ENCODE measurements at regions not wholly inside any gene's neighbourhood (a gene's known extent, or its start where the extent isn't known, plus 50 kb on each side); places are given as distances from the start of the nearest gene placed in this dataset.

DNA sequence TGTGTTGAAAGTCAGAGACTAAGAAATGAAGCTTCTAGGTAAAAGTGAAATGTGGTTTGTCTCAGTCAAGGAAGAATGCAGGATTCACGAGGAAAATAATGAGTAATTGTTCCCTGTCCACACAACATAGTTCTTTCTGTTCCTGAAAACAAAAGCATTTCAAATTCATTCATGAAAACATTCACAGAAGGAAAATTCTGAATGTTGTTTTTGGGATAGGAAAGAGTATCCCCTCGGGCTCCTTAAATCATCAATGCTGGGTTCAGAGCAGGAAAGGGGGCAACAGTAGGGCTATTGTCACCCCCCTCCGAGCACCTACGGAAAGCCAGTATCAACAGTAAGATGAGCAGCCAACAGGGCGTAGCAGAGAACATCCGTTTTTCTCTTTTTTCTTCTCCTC lies 769.9 kb upstream of the ADAMTS16 start:
- DNase-seq (ENCODE audit: low read depth, low spot score) = no peak
- H3K9me3 Mint-ChIP-seq = no peaks in the 10 kb centered on the region
- H3K27me3 Mint-ChIP-seq (ENCODE audit: low read depth) = peaks cover 15% of the 10 kb centered on the region
- peaks cover 24% of the 10 kb centered on the region for H3K4me1 Mint-ChIP-seq
- H3K4me3 Mint-ChIP-seq = no peak overlapping the region
- H3K36me3 Mint-ChIP-seq (ENCODE audit: low read depth) = no peaks in the 10 kb centered on the region
- TF ChIP-seq, protein P1, sequence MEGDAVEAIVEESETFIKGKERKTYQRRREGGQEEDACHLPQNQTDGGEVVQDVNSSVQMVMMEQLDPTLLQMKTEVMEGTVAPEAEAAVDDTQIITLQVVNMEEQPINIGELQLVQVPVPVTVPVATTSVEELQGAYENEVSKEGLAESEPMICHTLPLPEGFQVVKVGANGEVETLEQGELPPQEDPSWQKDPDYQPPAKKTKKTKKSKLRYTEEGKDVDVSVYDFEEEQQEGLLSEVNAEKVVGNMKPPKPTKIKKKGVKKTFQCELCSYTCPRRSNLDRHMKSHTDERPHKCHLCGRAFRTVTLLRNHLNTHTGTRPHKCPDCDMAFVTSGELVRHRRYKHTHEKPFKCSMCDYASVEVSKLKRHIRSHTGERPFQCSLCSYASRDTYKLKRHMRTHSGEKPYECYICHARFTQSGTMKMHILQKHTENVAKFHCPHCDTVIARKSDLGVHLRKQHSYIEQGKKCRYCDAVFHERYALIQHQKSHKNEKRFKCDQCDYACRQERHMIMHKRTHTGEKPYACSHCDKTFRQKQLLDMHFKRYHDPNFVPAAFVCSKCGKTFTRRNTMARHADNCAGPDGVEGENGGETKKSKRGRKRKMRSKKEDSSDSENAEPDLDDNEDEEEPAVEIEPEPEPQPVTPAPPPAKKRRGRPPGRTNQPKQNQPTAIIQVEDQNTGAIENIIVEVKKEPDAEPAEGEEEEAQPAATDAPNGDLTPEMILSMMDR (conservative IDR thresholded peaks at IDR 0.05) = no peak
- no peak overlapping the region for H3K27ac Mint-ChIP-seq (ENCODE audit: unreplicated experiment)

DNA sequence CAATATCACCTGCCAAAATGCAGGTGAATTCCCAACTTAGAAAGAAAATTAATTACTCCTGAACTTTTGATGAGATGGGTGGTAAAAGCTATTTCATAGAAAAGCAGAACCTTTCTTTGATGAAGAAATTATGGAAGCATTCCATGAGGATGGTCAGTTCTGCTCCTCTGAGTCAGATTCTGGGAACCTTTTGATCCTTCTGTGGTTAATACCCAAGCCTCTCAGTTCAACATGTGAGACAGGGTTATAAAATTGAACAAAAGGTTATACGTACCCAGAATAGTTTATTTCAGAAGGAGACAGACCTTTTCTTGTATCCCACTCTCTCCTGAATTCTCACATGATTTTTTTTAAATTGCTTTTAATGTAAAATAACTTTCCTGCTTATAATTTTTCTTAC lies 767.6 kb upstream of the ADAMTS16 start:
- TF ChIP-seq, protein P1 (conservative IDR thresholded peaks at IDR 0.05) = no peak
- H3K27ac Mint-ChIP-seq (ENCODE audit: unreplicated experiment) = no peak overlapping the region
- DNase-seq (ENCODE audit: low read depth, low spot score) = no peak
- peaks cover 29% of the 10 kb centered on the region for H3K4me1 Mint-ChIP-seq
- H3K4me3 Mint-ChIP-seq = no peak overlapping the region
- H3K36me3 Mint-ChIP-seq (ENCODE audit: low read depth) = no peaks in the 10 kb centered on the region
- no peaks in the 10 kb centered on the region for H3K9me3 Mint-ChIP-seq
- peaks cover 10% of the 10 kb centered on the region for H3K27me3 Mint-ChIP-seq (ENCODE audit: low read depth)

DNA sequence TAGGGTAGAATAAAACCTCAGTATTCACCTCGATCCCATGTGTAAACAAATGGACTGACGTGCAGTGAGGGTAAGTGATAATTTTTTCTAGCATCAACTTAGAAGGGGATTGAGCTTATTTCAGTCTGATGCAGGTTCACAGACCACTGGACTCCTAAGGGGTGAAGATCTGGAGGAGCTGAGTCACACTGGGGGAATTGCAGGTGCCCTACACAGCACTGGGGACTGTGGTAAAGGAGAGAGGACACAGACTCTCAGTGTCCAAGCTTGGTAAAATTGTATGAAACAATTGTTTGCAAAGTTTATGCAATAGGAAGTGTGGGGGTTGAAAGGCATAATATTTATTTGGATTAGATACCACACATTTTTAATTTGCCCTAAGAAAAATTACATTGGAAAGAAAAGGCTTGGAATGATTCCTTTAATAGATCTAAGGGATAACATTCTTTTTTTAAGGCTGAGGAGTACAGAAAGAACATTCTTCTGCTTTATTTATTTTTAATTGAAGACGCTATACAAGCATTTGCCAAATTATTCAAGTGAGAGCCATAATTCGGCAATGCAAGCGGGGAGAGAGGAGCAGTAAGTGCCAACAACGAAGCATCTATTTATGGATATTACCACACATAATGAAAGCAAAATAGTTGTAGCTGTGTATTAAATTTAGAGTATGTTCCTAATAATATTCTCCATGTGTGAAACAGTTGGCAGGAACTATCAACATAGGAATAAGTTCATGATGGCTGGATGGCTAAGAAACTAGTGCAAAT lies 766.9 kb upstream of the ADAMTS16 start:
- no peak for DNase-seq (ENCODE audit: low read depth, low spot score)
- Mint-ChIP-seq H3K4me1 (peaks cover 29% of the 10 kb centered on the region), H3K4me3 (no peak overlapping the region), H3K27me3 (ENCODE audit: low read depth) (peaks cover 9% of the 10 kb centered on the region), H3K36me3 (ENCODE audit: low read depth) (no peaks in the 10 kb centered on the region), H3K9me3 (no peaks in the 10 kb centered on the region), H3K27ac (ENCODE audit: unreplicated experiment) (no peak overlapping the region)
- TF ChIP-seq, protein P1 (conservative IDR thresholded peaks at IDR 0.05) = no peak

DNA sequence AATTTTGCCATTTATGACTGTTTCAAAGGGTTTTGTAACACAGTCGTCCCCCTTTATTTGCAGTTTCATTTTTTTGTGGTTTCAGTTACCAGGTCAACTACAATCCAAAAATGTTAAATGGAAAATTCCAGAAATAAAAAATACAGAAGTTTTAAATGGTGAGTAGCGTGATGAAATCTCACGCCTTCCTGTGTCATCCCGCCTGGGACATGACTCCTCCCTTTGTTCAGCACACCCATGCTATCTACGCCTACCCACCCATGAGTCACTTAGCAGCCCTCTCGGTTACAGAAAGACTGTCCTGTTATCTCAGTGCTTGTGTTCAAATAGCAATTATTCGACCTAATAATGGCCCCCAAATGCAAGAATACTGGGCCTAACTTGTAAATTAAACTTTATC lies 765.3 kb upstream of the ADAMTS16 start:
- DNase-seq (ENCODE audit: low read depth, low spot score) = no peak
- Mint-ChIP-seq H3K27me3 (ENCODE audit: low read depth) (peaks cover 3% of the 10 kb centered on the region), H3K9me3 (no peaks in the 10 kb centered on the region), H3K4me3 (no peak overlapping the region), H3K27ac (ENCODE audit: unreplicated experiment) (no peak overlapping the region), H3K4me1 (peaks cover 27% of the 10 kb centered on the region), H3K36me3 (ENCODE audit: low read depth) (no peaks in the 10 kb centered on the region)
- TF ChIP-seq, protein P1 (conservative IDR thresholded peaks at IDR 0.05) = no peak

DNA sequence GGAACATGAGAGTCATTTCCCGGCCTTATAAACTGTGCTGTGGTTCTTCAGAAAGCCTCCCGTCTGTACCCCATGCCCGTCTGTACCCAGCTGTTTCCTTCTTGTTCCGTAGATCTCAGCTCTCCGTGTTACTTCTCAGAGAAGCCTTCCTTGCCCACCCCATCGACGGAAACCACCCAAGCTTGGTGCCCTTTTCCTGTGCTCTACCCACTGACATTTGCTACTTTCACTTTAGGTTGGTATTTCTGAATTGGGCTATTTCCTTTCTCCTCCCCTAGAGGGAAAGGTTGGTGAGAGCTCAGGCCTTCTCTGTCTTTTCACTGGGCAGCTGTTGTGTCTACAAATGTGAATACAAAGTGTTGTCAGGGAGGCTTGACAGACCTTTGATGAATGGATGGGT lies 764.5 kb upstream of the ADAMTS16 start:
- H3K27me3 Mint-ChIP-seq (ENCODE audit: low read depth) = peaks cover 3% of the 10 kb centered on the region
- DNase-seq (ENCODE audit: low read depth, low spot score) = no peak
- H3K4me3 Mint-ChIP-seq = no peak overlapping the region
- peaks cover 19% of the 10 kb centered on the region for H3K4me1 Mint-ChIP-seq
- no peaks in the 10 kb centered on the region for H3K9me3 Mint-ChIP-seq
- no peak overlapping the region for H3K27ac Mint-ChIP-seq (ENCODE audit: unreplicated experiment)
- TF ChIP-seq, protein P1 (conservative IDR thresholded peaks at IDR 0.05) = no peak
- H3K36me3 Mint-ChIP-seq (ENCODE audit: low read depth) = no peaks in the 10 kb centered on the region

All from neural crest cell (in vitro differentiated cells).